B cell (primary cell): ENCODE measurements at regions not wholly inside any gene's neighbourhood (a gene's known extent, or its start where the extent isn't known, plus 50 kb on each side); places are given as distances from the start of the nearest gene placed in this dataset.

Experiments
- ATAC-seq: fragments of 200-7000 bp; cut with Tn5 transposase; one replicate; pipeline ENCODE4 v1.10.0; 2021; ENCODE audit warnings: low read depth, mild to moderate bottlenecking, moderate number of reproducible peaks, moderate library complexity
- CTCF ChIA-PET: fragments of 350-600 bp; sonication (Branson Sonifier 250); formaldehyde crosslinking; loops from one replicate; lab custom pipeline; 2021; ENCODE audit warnings: antibody characterized with exemption, inconsistent platforms; lab: Charles Lee
- POLR2A ChIA-PET: fragments of 350-600 bp; sonication (Branson Sonifier 250); formaldehyde crosslinking; loops from one replicate; lab custom pipeline; 2021; ENCODE audit warnings: antibody characterized with exemption; lab: Charles Lee
- DNase-seq: peaks from one replicate; pipeline ENCODE4 v3.0.0; 2013
- H2AFZ ChIP-seq: 2 replicates; pipeline ENCODE4 v1.6.1; 2012; ENCODE audit warnings: mild to moderate bottlenecking, low read depth, low read length; ENCODE audit not compliant: insufficient read depth, poor library complexity, severe bottlenecking
- H3K27ac ChIP-seq, 2 donors: 1 replicate in 1 of 2; 2 replicates in 1 of 2; pipeline ENCODE4 v1.5.1; 2012 to 2013; ENCODE audit warnings: low read length in 2 of 2, mild to moderate bottlenecking in 2 of 2, moderate library complexity in 1 of 2
- H3K27me3 ChIP-seq, 4 experiments: fragments of 200-600 bp in 1 of 4; sonication (generic) in 1 of 4; replicated peaks in 1 of 4; 1 replicate in 2 of 4; 2 replicates in 2 of 4; pipeline versions ENCODE4 v1.6.1 to v1.7.0; 2013 to 2016; ENCODE audit warnings: low read length in 3 of 4, mild to moderate bottlenecking in 2 of 4, mixed read lengths in 1 of 4, moderate library complexity in 1 of 4; ENCODE audit not compliant: insufficient read depth in 4 of 4, control insufficient read depth in 3 of 4; ENCODE audit errors: control extremely low read depth in 1 of 4
- H3K36me3 ChIP-seq, 2 experiments: replicated peaks in 1 of 2; 1 replicate in 1 of 2; 2 replicates in 1 of 2; pipeline versions ENCODE4 v1.6.1 to v1.7.1; 2013; ENCODE audit warnings: low read length in 1 of 2; ENCODE audit not compliant: insufficient read depth in 2 of 2, control insufficient read depth in 1 of 2; ENCODE audit errors: control extremely low read depth in 1 of 2, extremely low read depth in 1 of 2
- H3K4me1 ChIP-seq, 2 donors: fragments of 200-600 bp in 1 of 2; sonication (generic) in 1 of 2; 1 replicate in 1 of 2; 2 replicates in 1 of 2; pipeline versions ENCODE4 v1.5.1 to v1.6.1; 2013 to 2017; ENCODE audit warnings: low read length in 2 of 2; ENCODE audit not compliant: control insufficient read depth in 2 of 2, insufficient read depth in 2 of 2
- H3K4me2 ChIP-seq: replicated peaks from 2 replicates; pipeline ENCODE3; 2012; ENCODE audit warnings: mild to moderate bottlenecking, low read depth, low read length; ENCODE audit not compliant: poor library complexity, severe bottlenecking
- H3K4me3 ChIP-seq, 5 experiments: fragments of 200-600 bp in 1 of 5; sonication (generic) in 1 of 5; 1 replicate in 3 of 5; 2 replicates in 2 of 5; pipeline versions ENCODE4 v1.5.1 to v1.7.0; 2011 to 2016; ENCODE audit warnings: low read length in 4 of 5, mild to moderate bottlenecking in 4 of 5, low read depth in 2 of 5, control low read depth in 1 of 5, moderate library complexity in 1 of 5; ENCODE audit not compliant: insufficient read depth in 1 of 5; ENCODE audit errors: control extremely low read depth in 1 of 5, extremely low read depth in 1 of 5
- H3K79me2 ChIP-seq: fragments of 200-600 bp; sonication (generic); one replicate; pipeline ENCODE4 v1.6.0; 2016; ENCODE audit warnings: low read length; ENCODE audit not compliant: control insufficient read depth, insufficient read depth
- H3K9ac ChIP-seq: fragments of 200-600 bp; sonication (generic); 2 replicates; pipeline ENCODE4 v1.6.1; 2017; ENCODE audit warnings: mild to moderate bottlenecking, low read length, moderate library complexity
- H3K9me3 ChIP-seq, 3 donors: one replicate each; pipeline versions ENCODE4 v1.6.1 to v1.7.1; 2013; ENCODE audit warnings: low read length in 2 of 3; ENCODE audit not compliant: control insufficient read depth in 2 of 3, insufficient read depth in 1 of 3; ENCODE audit errors: control extremely low read depth in 1 of 3
- H4K20me1 ChIP-seq: 2 replicates; pipeline ENCODE4 v1.6.0; 2012; ENCODE audit warnings: mild to moderate bottlenecking, low read length; ENCODE audit not compliant: insufficient read depth, control insufficient read depth, poor library complexity, severe bottlenecking
- H3K27ac Mint-ChIP-seq: one replicate; pipeline ENCODE4 v1.8.0; 2021; ENCODE audit warnings: mixed read lengths
- H3K27me3 Mint-ChIP-seq: one replicate; pipeline ENCODE4 v1.8.0; 2021; ENCODE audit warnings: mixed read lengths
- H3K4me1 Mint-ChIP-seq: one replicate; pipeline ENCODE4 v1.8.0; 2021; ENCODE audit warnings: mixed read lengths
- H3K4me3 Mint-ChIP-seq: one replicate; pipeline ENCODE4 v1.8.0; 2021; ENCODE audit warnings: mixed read lengths
- H3K9me3 Mint-ChIP-seq: one replicate; pipeline ENCODE4 v1.8.0; 2022; ENCODE audit warnings: mixed read lengths; ENCODE audit not compliant: insufficient read depth
- CTCF ChIP-seq: fragments of 200-600 bp; IDR thresholded peaks from one replicate; pipeline ENCODE4 v1.8.0; 2022; ENCODE audit warnings: antibody characterized with exemption, mild to moderate bottlenecking
- EZH2 ChIP-seq: IDR thresholded peaks from 2 replicates; pipeline ENCODE4 v1.6.1; 2012; ENCODE audit warnings: borderline replicate concordance, low read depth, mild to moderate bottlenecking, moderate library complexity, low read length; ENCODE audit not compliant: insufficient read depth, poor library complexity, severe bottlenecking
- WGBS: methylation state at CpG from one replicate; pipeline ENCODE4 v1.1.5; 2013; ENCODE audit warnings: missing lambda C conversion rate; ENCODE audit not compliant: insufficient coverage; 5-methylcytosine and 5-hydroxymethylcytosine counted together
- intact Hi-C: fragments of 100-400 bp; cut with micrococcal nuclease; formaldehyde crosslinking; loops from one replicate; pipeline ENCODE4 v1.10.0; 2022

- POLR2A ChIA-PET: no interaction called here
- no peaks in the 10 kb centered on the region for H3K4me1 ChIP-seq
- no peaks in the 10 kb centered on the region for H3K79me2 ChIP-seq
- H3K27ac ChIP-seq: no peak overlapping the region
- no peak for DNase-seq
- H3K4me1 Mint-ChIP-seq: no peaks in the 10 kb centered on the region
- H3K9me3 Mint-ChIP-seq: no peaks in the 10 kb centered on the region
- H3K27me3 Mint-ChIP-seq: no peaks in the 10 kb centered on the region
- no peaks in the 10 kb centered on the region for H3K27me3 ChIP-seq
- no peak overlapping the region for H2AFZ ChIP-seq
- no peaks in the 10 kb centered on the region for H4K20me1 ChIP-seq
- no peak overlapping the region for H3K9ac ChIP-seq
- peaks cover 0 to 9% (median 7%) of the 10 kb centered on the region in 3 donors for H3K9me3 ChIP-seq
- CTCF ChIA-PET: no interaction called here
- no peak for ATAC-seq
- intact Hi-C loops: no loop called here
- TF ChIP-seq CTCF (no peak), EZH2 (no peak)
- no peak overlapping the region for H3K4me2 ChIP-seq
- no peak overlapping the region for H3K4me3 ChIP-seq
- WGBS: no CpG with 5 or more reads among the region's 1 CpG
- no peak overlapping the region for H3K4me3 Mint-ChIP-seq
- H3K36me3 ChIP-seq: no peaks in the 10 kb centered on the region
- H3K27ac Mint-ChIP-seq: no peak overlapping the region
Measured at GRCh38 chr6:95423331-95423730, 154.0 kb upstream of the MANEA start.

GRCh38 chr6:95431637-95432228, 145.6 kb upstream of the MANEA start:
- POLR2A ChIA-PET: no interaction called here
- Histone ChIP-seq H3K79me2 (no peaks in the 10 kb centered on the region), H3K27ac (no peak overlapping the region), H3K4me3 (no peak overlapping the region), H3K9me3 (no peaks in the 10 kb centered on the region), H2AFZ (no peak overlapping the region), H3K4me1 (no peaks in the 10 kb centered on the region), H3K9ac (no peak overlapping the region), H3K36me3 (no peaks in the 10 kb centered on the region), H4K20me1 (no peaks in the 10 kb centered on the region), H3K27me3 (no peaks in the 10 kb centered on the region), H3K4me2 (no peak overlapping the region)
- no peaks in the 10 kb centered on the region for H3K27me3 Mint-ChIP-seq
- DNase-seq: peak; percentile 19
- no CpG with 5 or more reads among the region's 2 CpGs for WGBS
- no peak overlapping the region for H3K27ac Mint-ChIP-seq
- CTCF ChIA-PET: no interaction called here
- ATAC-seq: no peak
- H3K4me1 Mint-ChIP-seq: no peaks in the 10 kb centered on the region
- H3K9me3 Mint-ChIP-seq: no peaks in the 10 kb centered on the region
- intact Hi-C loops: loop anchor here (2.0 kb wide), 2 partner anchors 1037 to 1627 kb away; no protein-coding TSS in a partner anchor
- TF ChIP-seq CTCF (peak; percentile 69), EZH2 (no peak)
- no peak overlapping the region for H3K4me3 Mint-ChIP-seq
